Germinal center (tissue), 1 donor: ENCODE measurements at regions not wholly inside any gene's neighbourhood (a gene's known extent, or its start where the extent isn't known, plus 50 kb on each side); places are given as distances from the start of the nearest gene placed in this dataset.

ENCODE experiments used
- DNase-seq: peaks from one replicate; pipeline ENCODE4 v3.0.0; 2012; ENCODE audit warnings: mixed read lengths, low spot score

DNA sequence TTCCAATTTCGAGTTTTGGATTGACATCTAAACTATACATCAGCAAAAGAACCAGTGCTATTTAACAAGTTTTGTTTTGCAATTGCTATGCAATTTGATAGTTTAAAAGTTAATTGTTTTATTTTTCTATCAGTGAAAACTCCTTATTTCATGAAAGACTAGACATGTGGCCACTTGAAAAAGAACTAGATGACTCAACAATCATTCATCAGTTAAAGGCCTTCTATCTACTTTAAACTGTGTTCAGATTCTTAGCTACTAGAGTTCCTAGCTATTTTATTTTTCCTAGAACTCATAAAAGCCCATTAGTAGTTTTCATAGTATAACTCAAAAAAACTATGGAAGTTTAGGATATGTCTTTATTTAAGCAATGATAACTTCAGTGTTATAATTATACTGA is 104.6 kb upstream of the LSM8 start:
- no peak for DNase-seq

GRCh38 chr7:118080947-118081346 is 103.0 kb upstream of the LSM8 start:
- no peak for DNase-seq

- DNase-seq, result no peak
These were observed 101.5 kb upstream of the LSM8 start for GRCh38 chr7:118082506-118082905.

DNA sequence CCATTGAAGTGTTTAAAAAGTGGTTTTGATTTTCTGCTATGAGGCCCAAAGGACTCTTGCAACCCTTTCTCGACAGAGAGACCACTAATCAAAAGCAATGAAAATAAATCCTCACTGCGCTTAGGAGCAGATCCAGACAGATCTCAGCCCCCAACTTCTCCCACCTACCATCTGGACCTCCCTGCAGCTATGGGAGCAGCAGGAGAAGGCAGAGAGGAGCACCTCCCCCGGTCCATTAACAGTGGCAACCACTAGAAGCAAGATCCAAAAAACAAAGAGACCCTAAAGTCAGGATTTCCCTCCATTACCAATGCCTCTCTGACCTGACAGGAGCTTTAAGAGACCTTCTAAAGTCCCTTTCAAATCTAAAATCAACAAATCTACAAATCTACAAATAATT is 99.0 kb upstream of the LSM8 start:
- no peak for DNase-seq

GRCh38 chr7:118087126-118087525 is 96.8 kb upstream of the LSM8 start:
- no peak for DNase-seq

- no peak for DNase-seq
These were observed 89.9 kb upstream of the LSM8 start for GRCh38 chr7:118094044-118094443.

- DNase-seq, result no peak
These were observed 79.0 kb upstream of the LSM8 start for GRCh38 chr7:118104812-118105441.

GRCh38 chr7:118109607-118110006 is 74.4 kb upstream of the LSM8 start:
- DNase-seq, result no peak

- no peak for DNase-seq
These were observed 73.6 kb upstream of the LSM8 start for GRCh38 chr7:118110178-118110925.

GRCh38 chr7:118111347-118111746 is 72.6 kb upstream of the LSM8 start:
- no peak for DNase-seq

DNA sequence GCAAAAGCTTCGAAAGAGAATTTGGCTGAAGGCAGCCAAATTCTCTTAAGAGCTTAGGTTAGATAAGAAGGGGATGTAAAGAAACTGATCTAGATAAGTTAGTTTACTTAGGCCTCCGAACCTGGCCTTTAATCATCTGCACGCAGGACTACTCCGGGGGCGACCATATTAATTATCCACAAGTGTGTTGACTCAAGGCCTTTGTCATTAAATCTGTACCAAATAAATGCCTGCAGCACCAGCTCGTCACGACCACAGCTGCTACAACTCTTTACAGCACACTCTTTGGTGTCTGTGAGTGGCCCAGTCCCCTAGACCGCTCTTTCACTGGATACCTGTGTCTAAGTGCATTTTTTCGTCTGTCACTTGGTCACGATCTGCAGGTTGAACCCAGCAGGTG is 69.8 kb upstream of the LSM8 start:
- no peak for DNase-seq

GRCh38 chr7:118129041-118129795 is 54.7 kb upstream of the LSM8 start:
- no peak for DNase-seq

DNA sequence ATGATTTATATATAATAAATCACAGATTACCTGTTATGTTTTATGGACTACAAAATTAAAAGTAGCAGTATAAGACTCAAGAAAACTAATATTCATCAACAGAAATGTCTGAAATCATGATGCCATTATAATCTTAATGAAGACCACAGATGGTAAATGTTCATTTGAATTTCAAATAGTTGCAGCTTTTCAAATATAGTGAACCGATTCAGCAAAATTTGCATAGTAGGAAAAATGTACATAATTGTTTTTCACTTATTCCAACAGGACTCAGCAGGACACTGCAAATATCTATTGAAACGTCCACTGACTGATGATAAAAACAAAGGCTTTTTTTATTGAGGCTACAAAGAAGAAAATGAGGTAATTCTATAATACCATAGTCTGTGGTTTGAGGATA is 51.2 kb upstream of the LSM8 start:
- DNase-seq, result no peak
